Umbilical cord (tissue), 1 donor: ENCODE measurements at regions not wholly inside any gene's neighbourhood (a gene's known extent, or its start where the extent isn't known, plus 50 kb on each side); places are given as distances from the start of the nearest gene placed in this dataset.
"Not testable (repeated sequence)": the region's sequence is repeated elsewhere in the genome, so short reads cannot be mapped to it uniquely, and the experiment has no call there.

Experiments used
- DNase-seq: peaks from one replicate; pipeline ENCODE4 v3.0.0-alpha.2; 2015; ENCODE audit warnings: low spot score

GRCh38 chr16:56019274-56019673 lies 144.1 kb upstream of the CES5A start:
- no peak for DNase-seq

GRCh38 chr16:56013962-56014552 lies 138.9 kb upstream of the CES5A start:
- peak; percentile 66 for DNase-seq

- no peak for DNase-seq
Measured at GRCh38 chr16:56012482-56012811, 137.3 kb upstream of the CES5A start.

- DNase-seq = peak; percentile 2
Measured at GRCh38 chr16:56011808-56012481, 136.8 kb upstream of the CES5A start.

GRCh38 chr16:56005958-56006357 lies 130.8 kb upstream of the CES5A start:
- DNase-seq = no peak

- DNase-seq = no peak
Measured at GRCh38 chr16:55999683-56000082, 124.5 kb upstream of the CES5A start.

GRCh38 chr16:55993088-55993487 lies 117.9 kb upstream of the CES5A start:
- no peak for DNase-seq

- no peak for DNase-seq
Measured at GRCh38 chr16:55992551-55992950, 117.4 kb upstream of the CES5A start.

- no peak for DNase-seq
Measured at GRCh38 chr16:55991843-55992242, 116.7 kb upstream of the CES5A start.

- DNase-seq = no peak
Measured at GRCh38 chr16:55989569-55989907, 114.4 kb upstream of the CES5A start.

- DNase-seq = not testable (repeated sequence)
Measured at GRCh38 chr16:55988850-55989568, 113.8 kb upstream of the CES5A start.

GRCh38 chr16:55988013-55988412 lies 112.8 kb upstream of the CES5A start:
- no peak for DNase-seq

- no peak for DNase-seq
Measured at GRCh38 chr16:55982597-55982996, 107.4 kb upstream of the CES5A start.

GRCh38 chr16:55981557-55981956 lies 106.4 kb upstream of the CES5A start:
- DNase-seq = no peak

GRCh38 chr16:55976815-55977214 lies 101.6 kb upstream of the CES5A start:
- no peak for DNase-seq

GRCh38 chr16:55971447-55971846 lies 96.3 kb upstream of the CES5A start:
- DNase-seq = no peak

- no peak for DNase-seq
Measured at GRCh38 chr16:55968221-55968620, 93.0 kb upstream of the CES5A start.

GRCh38 chr16:55964923-55965475 lies 89.8 kb upstream of the CES5A start:
- no peak for DNase-seq

GRCh38 chr16:55955845-55956244 lies 80.7 kb upstream of the CES5A start:
- no peak for DNase-seq

GRCh38 chr16:55955424-55955823 lies 80.3 kb upstream of the CES5A start:
- DNase-seq = no peak

GRCh38 chr16:55954906-55955305 lies 79.7 kb upstream of the CES5A start:
- DNase-seq = no peak

- no peak for DNase-seq
Measured at GRCh38 chr16:55949518-55949917, 74.3 kb upstream of the CES5A start.

GRCh38 chr16:55948230-55948629 lies 73.1 kb upstream of the CES5A start:
- DNase-seq = no peak
